HCT116 (cell line): ENCODE measurements at regions not wholly inside any gene's neighbourhood (a gene's known extent, or its start where the extent isn't known, plus 50 kb on each side); places are given as distances from the start of the nearest gene placed in this dataset.

Source experiments
- ATAC-seq: fragments of 200-7000 bp; cut with Tn5 transposase; 2 replicates; pipeline ENCODE4 v1.9.1; 2020; ENCODE audit warnings: mild to moderate bottlenecking, moderate library complexity
- BruUV-seq: library from RNA; stranded (reverse); fragments of 400-500 nt; replicated peaks from 2 replicates; lab custom pipeline; 2021; lab: Mats Ljungman, UMichigan
- CTCF ChIA-PET: fragments of 300-600 bp; sonication (Branson Sonifier 250); formaldehyde crosslinking; loops from one replicate; lab custom pipeline; 2021; ENCODE audit warnings: antibody characterized with exemption; lab: Charles Lee
- POLR2A ChIA-PET: fragments of 300-600, 350-600 bp; sonication (Branson Sonifier 250); formaldehyde crosslinking; loops from one replicate; lab custom pipeline; 2021; ENCODE audit warnings: antibody characterized with exemption; lab: Charles Lee
- RAD21 ChIA-PET, 2 experiments: fragments of 300-600 bp; sonication (Branson Sonifier 250); formaldehyde crosslinking; loops; one replicate each; lab custom pipeline; 2023; ENCODE audit warnings: low total read pairs in 2 of 2; ENCODE audit not compliant: uncharacterized antibody in 2 of 2, unreplicated experiment in 2 of 2, low non-redundant PET in 1 of 2; lab: Charles Lee
- DNase-seq: peaks from one replicate; pipeline ENCODE4 v3.0.0-alpha.2; 2010; ENCODE audit warnings: low read depth, low spot score
- H2AFZ ChIP-seq: fragments of 200-600 bp; shearing (Covaris generic), sonication (generic); 2 replicates; pipeline ENCODE4 v1.6.1; 2017; ENCODE audit warnings: low read depth, mixed run types, mixed read lengths, antibody characterized with exemption, low read length; ENCODE audit not compliant: poor library complexity, severe bottlenecking
- H3K27ac ChIP-seq: 2 replicates; pipeline ENCODE4 v1.5.1; 2012; ENCODE audit warnings: low read depth, low read length
- H3K27me3 ChIP-seq: fragments of 200-600 bp; sonication (generic); 2 replicates; pipeline ENCODE4 v1.6.1; 2016; ENCODE audit warnings: mixed run types, low read length, mixed read lengths; ENCODE audit not compliant: insufficient read depth
- H3K36me3 ChIP-seq, 2 experiments: fragments of 200-500 bp in 1 of 2; fragments of 200-600 bp in 1 of 2; sonication (Bioruptor generic) in 1 of 2; sonication (generic) in 1 of 2; 2 replicates each; pipeline versions ENCODE4 v1.5.1 to v1.6.1; 2014 to 2016; ENCODE audit warnings: low read length in 2 of 2, inconsistent platforms in 1 of 2, mixed read lengths in 1 of 2, mixed run types in 1 of 2; ENCODE audit not compliant: insufficient read depth in 2 of 2, control insufficient read depth in 1 of 2
- H3K4me1 ChIP-seq, 2 experiments: fragments of 200-600 bp in 1 of 2; sonication (generic) in 1 of 2; 2 replicates each; pipeline versions ENCODE4 v1.5.1 to v1.6.1; 2012 to 2017; ENCODE audit warnings: low read length in 2 of 2, inconsistent platforms in 1 of 2, mild to moderate bottlenecking in 1 of 2, mixed read lengths in 1 of 2, mixed run types in 1 of 2, moderate library complexity in 1 of 2; ENCODE audit not compliant: insufficient read depth in 2 of 2, control insufficient read depth in 1 of 2
- H3K4me2 ChIP-seq: fragments of 200-600 bp; sonication (generic); 2 replicates; pipeline ENCODE4 v1.6.1; 2017; ENCODE audit warnings: mixed run types, low read length, mixed read lengths
- H3K4me3 ChIP-seq, 2 experiments: fragments of 200-600 bp in 1 of 2; sonication (generic) in 1 of 2; replicated peaks in 1 of 2; 2 replicates each; pipeline ENCODE4 v1.5.1; 2011 to 2016; ENCODE audit warnings: low read length in 2 of 2, control low read depth in 1 of 2, low read depth in 1 of 2, mild to moderate bottlenecking in 1 of 2, mixed read lengths in 1 of 2, mixed run types in 1 of 2
- H3K79me2 ChIP-seq: fragments of 200-600 bp; sonication (generic); 2 replicates; pipeline ENCODE4 v1.6.1; 2017; ENCODE audit warnings: mild to moderate bottlenecking, mixed run types, low read length, moderate library complexity, mixed read lengths; ENCODE audit not compliant: insufficient read depth
- H3K9ac ChIP-seq: fragments of 200-600 bp; sonication (generic); 2 replicates; pipeline ENCODE4 v1.6.1; 2016; ENCODE audit warnings: low read length, mixed read lengths
- H3K9me2 ChIP-seq: fragments of 200-600 bp; sonication (generic), shearing (Covaris generic); 2 replicates; pipeline ENCODE4 v1.6.1; 2017; ENCODE audit warnings: mixed run types, mild to moderate bottlenecking, moderate library complexity; ENCODE audit not compliant: insufficient read depth
- H3K9me3 ChIP-seq, 2 experiments: fragments of 200-500 bp in 1 of 2; fragments of 200-600 bp in 1 of 2; sonication (Bioruptor generic) in 1 of 2; sonication (generic) in 1 of 2; 2 replicates each; pipeline ENCODE4 v1.6.1; 2014 to 2017; ENCODE audit warnings: low read length in 2 of 2, mixed read lengths in 2 of 2, inconsistent platforms in 1 of 2, low read depth in 1 of 2, mild to moderate bottlenecking in 1 of 2, mixed run types in 1 of 2, moderate library complexity in 1 of 2; ENCODE audit not compliant: control insufficient read depth in 1 of 2, insufficient read depth in 1 of 2
- H4K20me1 ChIP-seq: fragments of 200-600 bp; sonication (generic), shearing (Covaris generic); 2 replicates; pipeline ENCODE4 v1.6.1; 2017; ENCODE audit warnings: mixed run types, mild to moderate bottlenecking, moderate library complexity; ENCODE audit not compliant: insufficient read depth
- EZH2 ChIP-seq: fragments of 200-600 bp; sonication (generic); IDR thresholded peaks from 2 replicates; pipeline ENCODE4 v1.6.1; 2017; ENCODE audit warnings: antibody characterized with exemption, mixed run types
- EZH2phosphoT487 ChIP-seq: fragments of 200-600 bp; IDR thresholded peaks from 2 replicates; pipeline ENCODE4 v1.6.1; 2018; ENCODE audit warnings: antibody characterized with exemption, borderline replicate concordance
- FOSL1 ChIP-seq: IDR thresholded peaks from 2 replicates; pipeline ENCODE4 v1.6.1; 2012; ENCODE audit warnings: low read depth
- JUND ChIP-seq: IDR thresholded peaks from 2 replicates; pipeline ENCODE4 v1.6.1; 2012
- POLR2A ChIP-seq: IDR thresholded peaks from 2 replicates; pipeline ENCODE4 v1.7.0; 2011; ENCODE audit warnings: borderline replicate concordance; ENCODE audit not compliant: insufficient read depth, insufficient read length; ENCODE audit errors: extremely low read depth
- REST ChIP-seq: IDR thresholded peaks from 2 replicates; pipeline ENCODE4 v1.6.1; 2012; ENCODE audit warnings: low read depth
- SIN3A ChIP-seq: IDR thresholded peaks from 2 replicates; pipeline ENCODE4 v1.6.1; 2012; ENCODE audit warnings: low read depth
- TCF7L2 ChIP-seq: IDR thresholded peaks from 2 replicates; pipeline ENCODE4 v1.7.0; 2011; ENCODE audit warnings: borderline replicate concordance, inconsistent platforms; ENCODE audit not compliant: insufficient read depth, insufficient read length; ENCODE audit errors: extremely low read depth
- intact Hi-C: fragments of 100-400 bp; cut with micrococcal nuclease; formaldehyde crosslinking; loops from 2 replicates; pipeline ENCODE4 v1.10.0; 2022
- TF ChIP-seq, protein P1 (sequence below): IDR thresholded peaks from 2 replicates; pipeline ENCODE4 v1.6.1; 2011; ENCODE audit warnings: mild to moderate bottlenecking, low read length, moderate library complexity; ENCODE audit not compliant: insufficient replicate concordance; ENCODE audit errors: extremely low read depth

DNA sequence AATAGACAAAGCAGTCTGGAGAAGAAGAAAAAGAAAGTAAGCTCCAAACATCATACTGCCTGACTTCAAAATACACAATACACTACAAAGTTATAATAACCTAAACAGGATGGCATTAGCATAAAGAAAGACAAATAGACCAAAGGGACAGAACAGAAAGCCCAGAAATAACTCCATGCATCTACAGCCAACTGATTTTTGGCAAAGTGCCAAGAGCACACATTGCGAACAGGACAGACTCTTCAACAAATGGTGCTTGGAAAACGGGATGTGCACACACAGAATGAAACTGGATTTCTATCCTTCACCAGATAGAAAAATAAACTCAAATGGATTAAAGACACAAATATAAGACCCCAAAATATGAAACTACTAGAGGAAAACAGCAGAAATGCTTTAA is 66.6 kb upstream of the SPATA31E1 start:
- no peak overlapping the region for H3K4me3 ChIP-seq
- H3K9me3 ChIP-seq = no peaks in the 10 kb centered on the region
- peaks cover 0 to 4% of the 10 kb centered on the region in 2 experiments; a peak in 1 of 4 replicates for H3K4me1 ChIP-seq
- H3K79me2 ChIP-seq = no peaks in the 10 kb centered on the region
- ATAC-seq (no peak), DNase-seq (no peak)
- H3K9ac ChIP-seq = no peak overlapping the region
- no peaks in the 10 kb centered on the region for H4K20me1 ChIP-seq
- ChIA-PET POLR2A (interaction anchor here (0.7 kb wide), 1 partner anchor 15 kb away, joined by 3 read pairs; no protein-coding TSS in a partner anchor), CTCF (no interaction called here), RAD21 (no interaction called here)
- no peaks in the 10 kb centered on the region for H3K27me3 ChIP-seq
- no peak for TF ChIP-seq SIN3A
- TF ChIP-seq EZH2phosphoT487 = no peak
- no peak for TF ChIP-seq EZH2
- TF ChIP-seq TCF7L2 = no peak
- TF ChIP-seq REST = no peak
- TF ChIP-seq, protein P1, sequence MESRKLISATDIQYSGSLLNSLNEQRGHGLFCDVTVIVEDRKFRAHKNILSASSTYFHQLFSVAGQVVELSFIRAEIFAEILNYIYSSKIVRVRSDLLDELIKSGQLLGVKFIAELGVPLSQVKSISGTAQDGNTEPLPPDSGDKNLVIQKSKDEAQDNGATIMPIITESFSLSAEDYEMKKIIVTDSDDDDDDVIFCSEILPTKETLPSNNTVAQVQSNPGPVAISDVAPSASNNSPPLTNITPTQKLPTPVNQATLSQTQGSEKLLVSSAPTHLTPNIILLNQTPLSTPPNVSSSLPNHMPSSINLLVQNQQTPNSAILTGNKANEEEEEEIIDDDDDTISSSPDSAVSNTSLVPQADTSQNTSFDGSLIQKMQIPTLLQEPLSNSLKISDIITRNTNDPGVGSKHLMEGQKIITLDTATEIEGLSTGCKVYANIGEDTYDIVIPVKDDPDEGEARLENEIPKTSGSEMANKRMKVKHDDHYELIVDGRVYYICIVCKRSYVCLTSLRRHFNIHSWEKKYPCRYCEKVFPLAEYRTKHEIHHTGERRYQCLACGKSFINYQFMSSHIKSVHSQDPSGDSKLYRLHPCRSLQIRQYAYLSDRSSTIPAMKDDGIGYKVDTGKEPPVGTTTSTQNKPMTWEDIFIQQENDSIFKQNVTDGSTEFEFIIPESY = no peak
- no peak for TF ChIP-seq POLR2A
- no peak for TF ChIP-seq FOSL1
- TF ChIP-seq JUND = no peak
- H3K27ac ChIP-seq = no peak overlapping the region
- H3K36me3 ChIP-seq = no peaks in the 10 kb centered on the region
- H3K9me2 ChIP-seq = no peaks in the 10 kb centered on the region
- intact Hi-C loops = no loop called here
- no peak overlapping the region for H3K4me2 ChIP-seq
- BruUV-seq = no TSS peak
- no peak overlapping the region for H2AFZ ChIP-seq
